ENCODE measurements at regions not wholly inside any gene's neighbourhood (a gene's known extent, or its start where the extent isn't known, plus 50 kb on each side); places are given as distances from the start of the nearest gene placed in this dataset.

GRCh38 chr4:181793096-181793495 is 450.1 kb upstream of the TENM3 start:
- TF ChIP-seq CTCF (IDR thresholded peaks at IDR 0.05; ENCODE audit: insufficient read depth, low read length, poor library complexity, severe bottlenecking), result no peak
- no peak for DNase-seq (ENCODE audit: extremely low read depth, insufficient read length)
- H3K27me3 ChIP-seq (replicated peaks; ENCODE audit: control insufficient read depth, insufficient read depth, low read length), result no peaks in the 10 kb centered on the region
- H3K4me3 ChIP-seq (replicated peaks; ENCODE audit: low read depth, low read length), result no peak overlapping the region
- H3K36me3 ChIP-seq (ENCODE audit: control insufficient read depth, insufficient read depth, low read length), result no peaks in the 10 kb centered on the region

- no peak for DNase-seq (ENCODE audit: extremely low read depth, insufficient read length)
Observed at GRCh38 chr4:181796502-181796901, 446.7 kb upstream of the TENM3 start.

GRCh38 chr4:181798536-181798935 is 444.7 kb upstream of the TENM3 start:
- H3K27me3 ChIP-seq (replicated peaks; ENCODE audit: control insufficient read depth, insufficient read depth, low read length), result no peaks in the 10 kb centered on the region
- H3K36me3 ChIP-seq (ENCODE audit: control insufficient read depth, insufficient read depth, low read length), result no peaks in the 10 kb centered on the region
- no peak overlapping the region for H3K4me3 ChIP-seq (replicated peaks; ENCODE audit: low read depth, low read length)
- TF ChIP-seq CTCF (IDR thresholded peaks at IDR 0.05; ENCODE audit: insufficient read depth, low read length, poor library complexity, severe bottlenecking), result no peak
- DNase-seq (ENCODE audit: extremely low read depth, insufficient read length), result no peak

More at GRCh38 chr4:181796502-181796901, 446.7 kb upstream of the TENM3 start:
- no peak for TF ChIP-seq CTCF (IDR thresholded peaks at IDR 0.05; ENCODE audit: insufficient read depth, low read length, poor library complexity, severe bottlenecking)
- Histone ChIP-seq H3K36me3 (ENCODE audit: control insufficient read depth, insufficient read depth, low read length) (no peaks in the 10 kb centered on the region), H3K4me3 (replicated peaks; ENCODE audit: low read depth, low read length) (no peak overlapping the region), H3K27me3 (replicated peaks; ENCODE audit: control insufficient read depth, insufficient read depth, low read length) (no peaks in the 10 kb centered on the region)

- no peak for DNase-seq (ENCODE audit: extremely low read depth, insufficient read length)
- H3K4me3 ChIP-seq (replicated peaks; ENCODE audit: low read depth, low read length), result no peak overlapping the region
- H3K27me3 ChIP-seq (replicated peaks; ENCODE audit: control insufficient read depth, insufficient read depth, low read length), result no peaks in the 10 kb centered on the region
- H3K36me3 ChIP-seq (ENCODE audit: control insufficient read depth, insufficient read depth, low read length), result no peaks in the 10 kb centered on the region
- no peak for TF ChIP-seq CTCF (IDR thresholded peaks at IDR 0.05; ENCODE audit: insufficient read depth, low read length, poor library complexity, severe bottlenecking)
Observed at GRCh38 chr4:181799561-181800069, 443.6 kb upstream of the TENM3 start.

GRCh38 chr4:181802207-181802606 is 441.0 kb upstream of the TENM3 start:
- DNase-seq (ENCODE audit: extremely low read depth, insufficient read length), result no peak
- H3K27me3 ChIP-seq (replicated peaks; ENCODE audit: control insufficient read depth, insufficient read depth, low read length), result no peaks in the 10 kb centered on the region
- no peak for TF ChIP-seq CTCF (IDR thresholded peaks at IDR 0.05; ENCODE audit: insufficient read depth, low read length, poor library complexity, severe bottlenecking)
- H3K4me3 ChIP-seq (replicated peaks; ENCODE audit: low read depth, low read length), result no peak overlapping the region
- H3K36me3 ChIP-seq (ENCODE audit: control insufficient read depth, insufficient read depth, low read length), result no peaks in the 10 kb centered on the region

- no peak overlapping the region for H3K4me3 ChIP-seq (replicated peaks; ENCODE audit: low read depth, low read length)
- TF ChIP-seq CTCF (IDR thresholded peaks at IDR 0.05; ENCODE audit: insufficient read depth, low read length, poor library complexity, severe bottlenecking), result no peak
- no peaks in the 10 kb centered on the region for H3K27me3 ChIP-seq (replicated peaks; ENCODE audit: control insufficient read depth, insufficient read depth, low read length)
- DNase-seq (ENCODE audit: extremely low read depth, insufficient read length), result no peak
- H3K36me3 ChIP-seq (ENCODE audit: control insufficient read depth, insufficient read depth, low read length), result no peaks in the 10 kb centered on the region
Observed at GRCh38 chr4:181807771-181808170, 435.4 kb upstream of the TENM3 start.
